HG03159 (cell line): ENCODE measurements at regions not wholly inside any gene's neighbourhood (a gene's known extent, or its start where the extent isn't known, plus 50 kb on each side); places are given as distances from the start of the nearest gene placed in this dataset.
"Not testable (repeated sequence)": the region's sequence is repeated elsewhere in the genome, so short reads cannot be mapped to it uniquely, and the experiment has no call there.

Experiments used
- ATAC-seq: cut with Tn5 transposase; IDR thresholded peaks from one replicate; pipeline ENCODE4 v1.9.1; 2021; ENCODE audit warnings: mild to moderate bottlenecking, moderate library complexity; ENCODE audit not compliant: unreplicated experiment

DNA sequence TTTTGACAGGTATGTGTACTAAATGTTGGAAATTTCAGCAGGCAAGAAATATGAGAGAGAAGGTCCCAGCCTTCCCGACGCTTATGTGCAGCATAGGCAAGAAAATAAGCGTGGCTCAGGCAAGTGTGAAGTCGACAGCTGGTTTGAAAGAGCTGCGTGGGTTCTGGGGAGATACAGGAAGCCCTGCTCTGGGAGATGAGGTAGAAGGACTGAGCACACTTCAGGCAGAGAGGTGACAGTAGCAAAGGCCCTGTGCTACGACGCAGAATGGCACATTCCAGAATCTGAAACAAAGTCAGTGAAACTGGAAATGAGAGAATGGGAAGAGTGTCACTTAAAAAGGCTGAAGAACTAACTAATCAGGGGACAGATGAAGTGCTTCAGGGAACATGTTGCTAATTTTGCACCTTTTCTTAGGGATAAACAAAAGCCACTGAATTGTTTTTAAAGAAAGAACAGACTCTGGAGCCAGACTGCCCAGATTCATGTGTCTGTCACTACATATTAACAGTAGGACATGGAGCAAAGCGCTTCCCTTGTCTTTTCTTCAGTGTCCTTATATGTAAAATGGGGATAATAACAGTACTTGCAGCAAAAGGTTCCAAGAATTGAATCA is 160.1 kb downstream of the SPRY2 start:
- no peak for ATAC-seq

DNA sequence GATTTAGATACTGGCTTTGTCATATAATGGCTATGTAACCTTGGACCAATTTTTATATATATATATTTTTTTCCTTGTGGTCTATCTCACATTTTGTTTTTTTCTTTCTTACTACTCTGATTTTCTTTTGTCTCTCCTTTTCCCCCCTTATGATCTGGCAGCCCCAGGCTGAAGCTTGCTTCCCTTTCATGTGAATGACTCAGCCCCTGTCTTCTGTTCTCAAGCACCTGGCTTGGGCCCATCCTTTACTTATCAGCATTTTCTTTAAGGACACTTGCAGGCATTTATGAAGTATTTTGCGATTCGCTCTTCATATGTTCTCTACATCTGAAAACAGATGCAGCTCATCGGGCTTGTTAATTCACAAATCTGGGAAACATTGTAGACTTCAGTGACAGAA is 163.6 kb downstream of the SPRY2 start:
- no peak for ATAC-seq

DNA sequence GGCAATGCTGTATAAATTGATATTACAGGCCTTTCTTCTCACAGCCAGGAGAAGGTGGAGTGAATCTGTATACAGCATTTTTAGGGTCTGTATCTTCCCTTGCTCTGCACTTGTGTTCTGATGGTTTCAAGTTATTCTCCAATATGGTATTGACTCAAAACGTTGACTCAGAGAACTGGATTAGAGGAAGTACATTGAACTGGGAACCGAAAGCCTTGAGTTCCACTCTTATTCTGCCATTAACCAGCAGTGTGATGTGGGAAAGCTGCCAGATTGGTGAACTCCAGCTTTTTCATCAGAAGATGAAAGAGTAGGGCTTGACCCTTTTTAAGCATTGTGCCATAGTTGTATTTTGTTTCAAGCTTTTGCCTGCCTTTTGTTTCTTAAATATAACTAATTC is 167.7 kb downstream of the SPRY2 start:
- no peak for ATAC-seq

DNA sequence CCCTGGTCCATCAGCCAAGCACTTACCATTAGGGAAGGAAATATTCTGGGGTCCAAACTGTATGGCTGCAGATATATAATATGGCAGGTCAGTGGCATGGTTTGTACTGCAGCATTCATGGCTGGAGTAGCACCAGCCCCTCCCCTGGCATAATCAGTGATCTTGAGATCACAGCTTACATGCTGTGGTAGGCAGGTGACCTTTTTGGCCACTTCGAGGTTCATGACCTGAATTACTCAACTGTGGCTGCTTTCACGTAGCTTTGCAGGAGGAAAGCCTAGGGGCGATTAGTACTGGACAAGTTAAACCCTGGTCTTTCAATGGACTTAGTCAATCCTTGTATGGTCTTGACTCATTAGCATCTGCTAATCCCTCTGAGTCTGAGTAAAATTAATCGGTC is 169.8 kb downstream of the SPRY2 start:
- no peak for ATAC-seq

DNA sequence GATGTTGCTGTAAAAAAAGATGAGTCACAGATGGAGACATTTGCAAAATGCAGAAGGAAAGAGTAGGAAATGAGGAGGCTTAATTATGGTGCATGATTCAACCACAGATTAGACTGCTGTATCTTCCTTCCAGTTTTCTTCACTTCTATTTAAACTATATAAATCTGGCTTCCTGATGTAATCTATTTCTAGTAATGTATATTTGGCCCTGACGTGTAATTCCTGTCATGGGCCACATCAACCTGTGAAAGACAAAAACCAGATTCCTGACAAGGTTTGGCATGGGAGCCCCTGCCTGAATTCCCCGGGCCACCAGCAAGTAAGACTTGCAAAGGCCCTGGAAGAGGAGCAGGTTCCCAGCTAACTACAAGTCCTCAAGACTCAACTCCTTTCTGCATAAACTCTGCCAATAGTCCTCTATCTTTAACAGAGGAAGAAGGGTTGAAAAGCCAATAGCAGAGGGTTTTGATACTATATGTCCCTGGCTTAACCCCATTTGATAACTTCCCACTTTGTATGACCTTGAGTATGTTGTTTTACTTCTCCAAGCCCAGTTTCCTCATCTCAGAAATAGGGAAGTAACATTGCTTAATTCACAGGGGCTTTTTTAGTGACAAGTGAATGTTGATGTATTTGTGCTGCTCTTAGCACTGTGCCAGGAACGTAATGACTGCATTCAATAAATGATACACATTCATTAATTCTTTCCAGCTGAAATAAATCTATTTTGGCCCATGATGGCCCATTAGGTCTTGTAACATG is 172.7 kb downstream of the SPRY2 start:
- ATAC-seq, result no peak

DNA sequence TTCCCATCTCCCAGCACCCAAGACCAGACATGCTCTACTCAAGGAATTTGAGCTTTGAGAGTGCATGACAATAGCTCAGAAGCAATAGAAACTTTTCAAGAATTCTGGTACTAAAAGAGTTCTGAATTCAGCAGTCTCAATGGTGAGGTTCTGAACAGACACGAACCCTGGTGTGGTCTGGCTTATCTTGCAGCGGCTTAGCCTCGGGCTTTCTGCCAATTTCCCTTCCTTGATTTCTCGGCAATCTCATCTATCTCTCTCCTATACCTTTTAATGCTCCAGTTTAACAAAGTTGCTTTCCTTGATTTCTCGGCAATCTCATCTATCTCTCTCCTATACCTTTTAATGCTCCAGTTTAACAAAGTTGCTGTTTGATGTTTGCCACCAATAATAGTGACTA is 174.6 kb downstream of the SPRY2 start:
- ATAC-seq, result no peak

DNA sequence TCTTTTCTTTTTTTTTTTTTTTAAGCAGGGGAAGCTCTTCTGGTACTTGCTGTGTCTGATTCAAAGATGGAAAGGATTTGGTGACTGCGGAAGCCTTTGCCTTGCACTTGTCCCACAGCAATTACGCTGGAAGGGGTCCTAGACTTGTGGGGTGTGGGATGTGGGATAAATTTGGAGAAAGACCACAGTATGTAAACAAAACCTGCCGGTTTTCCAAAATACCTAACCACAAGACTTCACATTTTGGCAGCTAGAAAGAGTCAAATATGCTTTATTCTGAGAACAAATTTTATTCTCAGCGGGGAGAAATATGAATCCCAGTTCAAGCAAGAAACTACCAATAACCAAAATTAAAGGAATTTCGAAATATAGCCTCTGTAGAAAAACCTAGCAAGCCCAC is 176.5 kb downstream of the SPRY2 start:
- ATAC-seq, result no peak

- ATAC-seq, result no peak
These were observed 179.0 kb downstream of the SPRY2 start for GRCh38 chr13:80161896-80162295.

- no peak for ATAC-seq
These were observed 179.7 kb downstream of the SPRY2 start for GRCh38 chr13:80161219-80161618.

- no peak for ATAC-seq
These were observed 180.8 kb downstream of the SPRY2 start for GRCh38 chr13:80160110-80160509.

DNA sequence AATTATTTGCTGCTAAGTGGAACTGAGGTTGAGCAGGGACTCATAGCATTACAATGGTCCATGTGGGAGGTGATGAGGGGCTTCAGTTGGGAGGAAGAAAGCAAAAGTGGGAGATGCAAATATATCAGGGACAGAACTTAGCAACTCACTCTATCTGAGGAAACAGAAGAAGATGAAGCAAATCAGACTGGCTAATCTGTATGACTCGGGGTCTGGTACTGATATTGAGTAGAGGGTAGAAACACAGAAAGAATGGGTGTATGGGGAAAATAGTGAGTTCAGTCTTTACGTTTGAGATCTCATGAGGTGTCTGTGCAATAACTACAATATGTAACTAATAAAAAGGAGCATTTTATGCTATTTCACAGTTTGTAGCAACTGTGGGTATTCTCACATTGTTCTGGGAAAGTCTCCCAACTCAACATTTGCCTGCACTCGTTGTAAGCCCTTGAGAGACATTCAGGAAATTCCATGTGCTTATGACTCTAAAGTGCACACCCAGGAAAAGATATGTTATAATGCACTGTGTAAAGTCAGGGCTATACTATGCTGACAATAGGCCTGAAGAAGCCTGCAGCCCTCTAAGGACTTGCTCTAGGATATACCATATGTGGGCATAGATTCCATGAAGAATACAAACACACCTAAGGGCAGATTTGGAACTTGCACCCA is 183.5 kb downstream of the SPRY2 start:
- ATAC-seq, result no peak

- not testable (repeated sequence) for ATAC-seq
These were observed 188.8 kb downstream of the SPRY2 start for GRCh38 chr13:80152142-80152541.

- ATAC-seq, result no peak
These were observed 189.9 kb downstream of the SPRY2 start for GRCh38 chr13:80151016-80151415.

DNA sequence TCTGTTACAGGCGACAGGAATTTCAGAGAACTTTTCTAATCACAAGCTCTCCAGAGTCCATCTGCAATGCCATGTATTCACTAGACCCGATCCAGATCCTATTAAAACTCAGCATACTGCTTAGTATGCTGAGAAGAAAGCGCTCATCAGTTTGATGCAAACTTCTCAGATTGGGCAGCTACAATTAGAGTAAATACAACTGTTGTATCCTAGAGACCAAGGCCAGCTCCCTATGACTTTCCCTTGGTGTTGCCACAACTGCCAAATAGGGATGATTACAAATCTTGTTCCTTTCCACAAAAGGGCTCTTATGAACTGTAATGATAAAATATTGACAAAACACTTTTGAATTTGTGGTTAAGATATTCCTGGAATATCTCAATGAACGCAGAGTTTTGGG is 191.2 kb downstream of the SPRY2 start:
- no peak for ATAC-seq

DNA sequence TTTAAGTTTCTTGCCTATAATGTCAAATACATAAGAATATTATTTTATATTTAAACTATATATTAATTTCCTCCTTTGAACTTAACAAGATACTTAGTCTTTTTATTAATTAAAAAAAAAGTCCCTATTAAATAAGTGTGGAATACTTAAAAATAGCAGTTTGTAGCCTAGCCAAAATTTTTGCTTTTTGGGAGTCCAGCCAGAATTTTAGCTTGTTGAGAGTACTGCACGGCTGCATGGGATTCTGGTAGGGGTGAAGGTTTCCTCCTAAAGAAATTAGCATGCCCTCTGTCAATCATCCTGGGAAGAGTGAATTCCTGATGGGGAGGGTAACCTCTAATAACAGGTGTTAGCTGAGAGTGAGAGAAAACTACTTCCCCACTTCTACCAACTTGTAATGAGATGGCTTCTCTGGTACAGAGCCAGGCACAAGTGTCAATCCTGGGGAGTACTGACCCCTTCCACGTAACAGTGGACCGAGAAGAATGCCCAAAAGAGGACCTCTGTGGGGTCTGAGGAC is 195.7 kb downstream of the SPRY2 start:
- no peak for ATAC-seq

- ATAC-seq, result no peak
These were observed 196.4 kb downstream of the SPRY2 start for GRCh38 chr13:80144493-80144892.

GRCh38 chr13:80141123-80141849 is 199.6 kb downstream of the SPRY2 start:
- ATAC-seq, result no peak

DNA sequence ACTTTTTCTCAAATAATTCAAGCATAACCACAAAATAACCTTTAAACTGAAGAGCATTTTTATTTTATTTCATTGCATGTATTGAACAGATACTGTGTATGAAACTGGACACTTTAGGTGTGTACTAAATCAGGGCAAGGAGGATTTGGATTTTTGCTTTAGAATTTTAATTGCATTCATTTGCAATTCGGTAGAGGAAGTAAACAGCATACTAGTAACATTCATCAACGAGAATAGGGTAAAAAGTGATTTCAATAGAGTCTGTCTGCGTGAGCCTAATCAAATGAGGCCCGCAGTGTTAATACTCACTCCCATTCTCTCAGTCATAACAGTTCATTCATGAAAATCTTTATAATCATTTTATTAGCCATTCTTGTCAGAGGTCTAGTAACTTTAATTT is 200.2 kb downstream of the SPRY2 start:
- ATAC-seq, result no peak

DNA sequence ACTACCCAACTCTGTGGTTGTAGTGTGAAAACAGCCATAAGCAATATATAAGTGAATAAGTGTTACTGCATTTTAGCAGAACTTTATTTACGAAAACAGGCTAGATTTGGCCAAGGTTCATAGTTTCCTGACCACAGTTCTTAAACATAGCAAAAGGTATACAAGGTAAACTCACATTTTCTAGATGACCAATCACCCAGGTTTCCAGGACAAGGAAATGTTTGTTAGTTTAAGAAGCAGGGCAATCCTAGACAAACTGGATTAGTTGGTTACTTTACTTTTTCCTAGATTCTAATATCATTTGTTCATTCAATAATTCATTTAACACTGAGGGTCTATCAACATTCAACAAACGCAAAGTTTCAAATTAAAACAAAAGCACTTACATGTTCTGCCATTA is 201.7 kb downstream of the SPRY2 start:
- ATAC-seq, result no peak

- no peak for ATAC-seq
These were observed 202.9 kb downstream of the SPRY2 start for GRCh38 chr13:80137994-80138393.

- no peak for ATAC-seq
These were observed 206.6 kb downstream of the SPRY2 start for GRCh38 chr13:80134346-80134745.
